SK-N-SH treated with all-trans-retinoic acid at 6 μM for 48 hours (cell line): ENCODE measurements at regions not wholly inside any gene's neighbourhood (a gene's known extent, or its start where the extent isn't known, plus 50 kb on each side); places are given as distances from the start of the nearest gene placed in this dataset.

Experiments used
- ATAC-seq: fragments of 200-7000 bp; cut with Tn5 transposase; 3 replicates; pipeline ENCODE4 v1.9.1; 2020; ENCODE audit warnings: mild to moderate bottlenecking, moderate library complexity
- ARNTL ChIP-seq: fragments of 450-650 bp; formaldehyde crosslinking; IDR thresholded peaks from 2 replicates; pipeline ENCODE4 v1.5.0; 2020; ENCODE audit warnings: low read depth, mild to moderate bottlenecking, moderate library complexity, borderline replicate concordance
- BACH2 ChIP-seq: fragments of 250-450 bp; sonication (Bioruptor Pico); IDR thresholded peaks from 2 replicates; pipeline ENCODE4 v1.9.0; 2021; ENCODE audit warnings: mild to moderate bottlenecking, borderline replicate concordance
- CREB5 ChIP-seq: fragments of 250-450 bp; sonication (Bioruptor Pico); IDR thresholded peaks from 2 replicates; pipeline ENCODE4 v1.5.1; 2020; ENCODE audit warnings: low read depth, mild to moderate bottlenecking, moderate library complexity
- CSDC2 ChIP-seq: fragments of 250-450 bp; sonication (Bioruptor Pico); IDR thresholded peaks from 2 replicates; pipeline ENCODE4 v1.5.0; 2020; ENCODE audit warnings: mild to moderate bottlenecking, moderate library complexity
- ESRRG ChIP-seq: fragments of 250-450 bp; sonication (Bioruptor Pico); IDR thresholded peaks from 2 replicates; pipeline ENCODE4 v1.6.1; 2021; ENCODE audit warnings: mild to moderate bottlenecking
- GLIS3 ChIP-seq: fragments of 250-450 bp; sonication (Bioruptor Pico); IDR thresholded peaks from 2 replicates; pipeline ENCODE4 v1.5.0; 2020; ENCODE audit warnings: mild to moderate bottlenecking, moderate library complexity
- OSR1 ChIP-seq: fragments of 250-450 bp; sonication (Bioruptor Pico); IDR thresholded peaks from 2 replicates; pipeline ENCODE4 v1.8.0; 2022; ENCODE audit warnings: moderate library complexity, mild to moderate bottlenecking, inconsistent platforms
- PPARA ChIP-seq: fragments of 250-450 bp; sonication (Bioruptor Pico); IDR thresholded peaks from 2 replicates; pipeline ENCODE4 v1.5.0; 2020; ENCODE audit warnings: mild to moderate bottlenecking, borderline replicate concordance
- RARB ChIP-seq: fragments of 250-450 bp; sonication (Bioruptor Pico); IDR thresholded peaks from 2 replicates; pipeline ENCODE4 v1.8.0; 2021; ENCODE audit warnings: mild to moderate bottlenecking, moderate library complexity
- SNAI2 ChIP-seq: fragments of 250-450 bp; sonication (Bioruptor Pico); IDR thresholded peaks from 2 replicates; pipeline ENCODE4 v1.5.0; 2020; ENCODE audit warnings: mild to moderate bottlenecking, moderate library complexity
- TCF4 ChIP-seq: fragments of 250-450 bp; sonication (Bioruptor Pico); IDR thresholded peaks from 2 replicates; pipeline ENCODE4 v1.8.0; 2021; ENCODE audit warnings: mild to moderate bottlenecking, moderate library complexity, borderline replicate concordance
- TOX ChIP-seq: fragments of 250-450 bp; sonication (Bioruptor Pico); IDR thresholded peaks from 2 replicates; pipeline ENCODE4 v1.8.0; 2021; ENCODE audit warnings: mild to moderate bottlenecking, moderate library complexity, borderline replicate concordance
- TSHZ2 ChIP-seq: fragments of 250-450 bp; sonication (Bioruptor Pico); IDR thresholded peaks from 2 replicates; pipeline ENCODE4 v1.5.0; 2020; ENCODE audit warnings: mild to moderate bottlenecking, moderate library complexity
- ZC3H10 ChIP-seq: fragments of 250-450 bp; sonication (Bioruptor Pico); IDR thresholded peaks from 2 replicates; pipeline ENCODE4 v1.5.1; 2021; ENCODE audit warnings: mild to moderate bottlenecking, moderate library complexity
- ZFP3 ChIP-seq: fragments of 250-450 bp; sonication (Bioruptor Pico); IDR thresholded peaks from 2 replicates; pipeline ENCODE4 v1.5.0; 2020; ENCODE audit warnings: mild to moderate bottlenecking, moderate library complexity
- ZFP30 ChIP-seq: fragments of 450-650 bp; formaldehyde crosslinking; IDR thresholded peaks from 2 replicates; pipeline ENCODE4 v1.5.0; 2022; ENCODE audit warnings: mild to moderate bottlenecking, moderate library complexity
- ZNF565 ChIP-seq: fragments of 450-650 bp; formaldehyde crosslinking; conservative IDR thresholded peaks from 2 replicates; pipeline ENCODE4 v1.5.0; 2020; ENCODE audit warnings: low read depth, mild to moderate bottlenecking, moderate library complexity
- ZNF70 ChIP-seq: fragments of 450-650 bp; formaldehyde crosslinking; IDR thresholded peaks from 2 replicates; pipeline ENCODE4 v1.5.0; 2020; ENCODE audit warnings: mild to moderate bottlenecking, moderate library complexity
- ZNF8 ChIP-seq: fragments of 450-650 bp; formaldehyde crosslinking; IDR thresholded peaks from 2 replicates; pipeline ENCODE4 v1.5.0; 2020; ENCODE audit warnings: mild to moderate bottlenecking, moderate library complexity
- TF ChIP-seq, protein P1 (sequence below): fragments of 250-450 bp; sonication (Bioruptor Pico); IDR thresholded peaks from 2 replicates; pipeline ENCODE4 v1.5.1; 2021; ENCODE audit warnings: mild to moderate bottlenecking, moderate library complexity
- TF ChIP-seq, protein P2 (sequence below): fragments of 250-450 bp; sonication (Bioruptor Pico); IDR thresholded peaks from 2 replicates; pipeline ENCODE4 v1.8.0; 2020; ENCODE audit warnings: mild to moderate bottlenecking, moderate library complexity, borderline replicate concordance
- TF ChIP-seq, protein P3 (sequence below): fragments of 250-450 bp; sonication (Bioruptor Pico); IDR thresholded peaks from 2 replicates; pipeline ENCODE4 v1.8.0; 2021; ENCODE audit warnings: low read depth, mild to moderate bottlenecking, moderate library complexity, borderline replicate concordance

DNA sequence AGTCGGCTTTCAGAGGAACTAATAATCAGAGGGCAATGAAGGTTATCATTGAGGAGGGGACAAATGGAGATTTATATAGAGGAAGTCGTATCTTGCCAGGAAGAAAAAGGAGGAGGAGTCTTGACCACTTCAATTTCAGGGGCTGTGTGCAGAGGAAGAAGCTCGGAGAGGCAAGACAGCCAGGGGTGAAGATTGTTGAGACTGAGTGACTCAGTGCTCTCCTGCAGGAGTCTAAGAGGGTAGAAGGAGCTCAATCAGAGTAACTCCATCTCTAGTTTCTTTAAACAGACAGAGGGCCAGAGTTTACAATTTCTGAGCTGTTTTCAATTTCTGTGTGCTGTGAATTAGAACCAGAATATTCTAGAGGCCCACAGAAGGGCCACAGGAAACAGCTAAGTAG lies 439.3 kb upstream of the PRICKLE1 start:
- TF ChIP-seq CREB5 (CRISPR knock-in tag) (no peak), GLIS3 (CRISPR knock-in tag) (no peak), SNAI2 (no peak), PPARA (CRISPR knock-in tag) (no peak), ZNF70 (no peak), ZFP3 (CRISPR knock-in tag) (no peak), OSR1 (no peak), TOX (no peak), CSDC2 (no peak), RARB (CRISPR knock-in tag) (no peak), TSHZ2 (CRISPR knock-in tag) (no peak), ZNF565 (CRISPR knock-in tag) (no peak), ZFP30 (CRISPR knock-in tag) (no peak), BACH2 (CRISPR knock-in tag) (no peak), ARNTL (CRISPR knock-in tag) (no peak)
- TF ChIP-seq, protein P1, sequence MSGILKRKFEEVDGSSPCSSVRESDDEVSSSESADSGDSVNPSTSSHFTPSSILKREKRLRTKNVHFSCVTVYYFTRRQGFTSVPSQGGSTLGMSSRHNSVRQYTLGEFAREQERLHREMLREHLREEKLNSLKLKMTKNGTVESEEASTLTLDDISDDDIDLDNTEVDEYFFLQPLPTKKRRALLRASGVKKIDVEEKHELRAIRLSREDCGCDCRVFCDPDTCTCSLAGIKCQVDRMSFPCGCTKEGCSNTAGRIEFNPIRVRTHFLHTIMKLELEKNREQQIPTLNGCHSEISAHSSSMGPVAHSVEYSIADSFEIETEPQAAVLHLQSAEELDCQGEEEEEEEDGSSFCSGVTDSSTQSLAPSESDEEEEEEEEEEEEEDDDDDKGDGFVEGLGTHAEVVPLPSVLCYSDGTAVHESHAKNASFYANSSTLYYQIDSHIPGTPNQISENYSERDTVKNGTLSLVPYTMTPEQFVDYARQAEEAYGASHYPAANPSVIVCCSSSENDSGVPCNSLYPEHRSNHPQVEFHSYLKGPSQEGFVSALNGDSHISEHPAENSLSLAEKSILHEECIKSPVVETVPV: no peak
- TF ChIP-seq, protein P2, sequence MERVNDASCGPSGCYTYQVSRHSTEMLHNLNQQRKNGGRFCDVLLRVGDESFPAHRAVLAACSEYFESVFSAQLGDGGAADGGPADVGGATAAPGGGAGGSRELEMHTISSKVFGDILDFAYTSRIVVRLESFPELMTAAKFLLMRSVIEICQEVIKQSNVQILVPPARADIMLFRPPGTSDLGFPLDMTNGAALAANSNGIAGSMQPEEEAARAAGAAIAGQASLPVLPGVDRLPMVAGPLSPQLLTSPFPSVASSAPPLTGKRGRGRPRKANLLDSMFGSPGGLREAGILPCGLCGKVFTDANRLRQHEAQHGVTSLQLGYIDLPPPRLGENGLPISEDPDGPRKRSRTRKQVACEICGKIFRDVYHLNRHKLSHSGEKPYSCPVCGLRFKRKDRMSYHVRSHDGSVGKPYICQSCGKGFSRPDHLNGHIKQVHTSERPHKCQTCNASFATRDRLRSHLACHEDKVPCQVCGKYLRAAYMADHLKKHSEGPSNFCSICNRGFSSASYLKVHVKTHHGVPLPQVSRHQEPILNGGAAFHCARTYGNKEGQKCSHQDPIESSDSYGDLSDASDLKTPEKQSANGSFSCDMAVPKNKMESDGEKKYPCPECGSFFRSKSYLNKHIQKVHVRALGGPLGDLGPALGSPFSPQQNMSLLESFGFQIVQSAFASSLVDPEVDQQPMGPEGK (CRISPR knock-in tag): no peak
- TF ChIP-seq, protein P3, sequence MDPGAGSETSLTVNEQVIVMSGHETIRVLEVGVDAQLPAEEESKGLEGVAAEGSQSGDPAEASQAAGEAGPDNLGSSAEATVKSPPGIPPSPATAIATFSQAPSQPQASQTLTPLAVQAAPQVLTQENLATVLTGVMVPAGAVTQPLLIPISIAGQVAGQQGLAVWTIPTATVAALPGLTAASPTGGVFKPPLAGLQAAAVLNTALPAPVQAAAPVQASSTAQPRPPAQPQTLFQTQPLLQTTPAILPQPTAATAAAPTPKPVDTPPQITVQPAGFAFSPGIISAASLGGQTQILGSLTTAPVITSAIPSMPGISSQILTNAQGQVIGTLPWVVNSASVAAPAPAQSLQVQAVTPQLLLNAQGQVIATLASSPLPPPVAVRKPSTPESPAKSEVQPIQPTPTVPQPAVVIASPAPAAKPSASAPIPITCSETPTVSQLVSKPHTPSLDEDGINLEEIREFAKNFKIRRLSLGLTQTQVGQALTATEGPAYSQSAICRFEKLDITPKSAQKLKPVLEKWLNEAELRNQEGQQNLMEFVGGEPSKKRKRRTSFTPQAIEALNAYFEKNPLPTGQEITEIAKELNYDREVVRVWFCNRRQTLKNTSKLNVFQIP (CRISPR knock-in tag): no peak
- ATAC-seq: no peak

- no peak for ATAC-seq
- TF ChIP-seq RARB (CRISPR knock-in tag) (no peak), BACH2 (CRISPR knock-in tag) (no peak)
These were observed 433.3 kb upstream of the PRICKLE1 start for GRCh38 chr12:43022838-43023237.

DNA sequence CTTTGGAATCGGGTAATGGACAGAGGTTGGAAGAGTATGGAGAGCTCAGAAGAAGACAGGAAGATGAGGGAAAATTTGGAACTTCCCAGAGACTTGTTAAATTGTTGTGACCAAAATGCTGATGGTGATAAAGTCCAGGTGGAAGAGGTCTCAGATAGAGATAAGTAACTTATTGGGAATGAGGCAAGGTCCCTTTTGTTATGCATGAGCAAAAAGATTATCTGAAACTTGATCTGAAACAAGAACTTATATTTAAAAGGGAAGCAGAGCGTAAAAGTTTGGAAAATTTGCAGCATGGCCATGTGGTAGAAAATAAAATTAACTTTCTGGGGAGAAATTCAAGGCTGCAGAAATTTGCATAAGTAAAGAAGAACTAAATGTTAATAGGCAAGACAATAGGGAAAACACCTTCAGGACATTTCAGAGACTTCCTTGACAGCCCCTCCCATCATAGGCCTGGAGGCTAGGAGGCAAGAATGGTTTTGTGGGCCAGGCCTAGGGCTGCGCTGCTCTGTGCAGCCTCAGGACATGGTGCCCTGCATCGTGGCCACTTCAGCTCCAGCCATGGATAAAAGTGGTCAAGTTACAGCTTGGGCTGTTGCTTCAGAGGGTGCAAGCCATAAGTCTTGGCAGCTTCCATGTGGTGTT lies 425.7 kb upstream of the PRICKLE1 start:
- TF ChIP-seq ARNTL (CRISPR knock-in tag) (no peak), TCF4 (CRISPR knock-in tag) (no peak), CSDC2 (no peak), ZNF8 (CRISPR knock-in tag) (no peak), ZC3H10 (CRISPR knock-in tag) (no peak), TSHZ2 (CRISPR knock-in tag) (no peak), SNAI2 (no peak), BACH2 (CRISPR knock-in tag) (no peak), GLIS3 (CRISPR knock-in tag) (no peak), ESRRG (no peak), ZFP3 (CRISPR knock-in tag) (no peak), TOX (no peak)
- TF ChIP-seq, protein P3 (CRISPR knock-in tag): no peak
- TF ChIP-seq, protein P1: no peak
- ATAC-seq: no peak
